Gastrocnemius medialis (tissue), 4 donors: ENCODE measurements at regions not wholly inside any gene's neighbourhood (a gene's known extent, or its start where the extent isn't known, plus 50 kb on each side); places are given as distances from the start of the nearest gene placed in this dataset.

ENCODE experiments used
- CTCF ChIP-seq, 5 experiments: fragments of 450-650 bp in 3 of 5; fragments of 200-600 bp in 2 of 5; sonication (generic) in 2 of 5; IDR thresholded peaks in 4 of 5; conservative IDR thresholded peaks in 1 of 5; 1 replicate in 4 of 5; 2 replicates in 1 of 5; pipeline ENCODE4 v1.5.1; 2016 to 2019; ENCODE audit warnings: antibody characterized with exemption in 5 of 5, mild to moderate bottlenecking in 3 of 5, moderate library complexity in 3 of 5
- POLR2A ChIP-seq, 2 donors: fragments of 450-650 bp; IDR thresholded peaks; one replicate each; pipeline ENCODE4 v1.6.1; 2017; ENCODE audit warnings: antibody characterized with exemption in 2 of 2, mild to moderate bottlenecking in 2 of 2, moderate library complexity in 2 of 2

- TF ChIP-seq CTCF (IDR thresholded peaks at IDR 0.05 in 4 of 5, conservative IDR thresholded peaks at IDR 0.05 in 1 of 5) (no peak), POLR2A (IDR thresholded peaks at IDR 0.05) (no peak)
Observed at GRCh38 chr15:66935688-66936087, 129.7 kb upstream of the SMAD3 start.
